CD4-positive, alpha-beta T cell treated with Interleukin-10 for 1 hour (primary cell): ENCODE measurements at regions not wholly inside any gene's neighbourhood (a gene's known extent, or its start where the extent isn't known, plus 50 kb on each side); places are given as distances from the start of the nearest gene placed in this dataset.
"Not testable (repeated sequence)": the region's sequence is repeated elsewhere in the genome, so short reads cannot be mapped to it uniquely, and the experiment has no call there.

Source experiments
- DNase-seq: peaks from one replicate; pipeline ENCODE4 v3.0.0-alpha.2; 2020

DNA sequence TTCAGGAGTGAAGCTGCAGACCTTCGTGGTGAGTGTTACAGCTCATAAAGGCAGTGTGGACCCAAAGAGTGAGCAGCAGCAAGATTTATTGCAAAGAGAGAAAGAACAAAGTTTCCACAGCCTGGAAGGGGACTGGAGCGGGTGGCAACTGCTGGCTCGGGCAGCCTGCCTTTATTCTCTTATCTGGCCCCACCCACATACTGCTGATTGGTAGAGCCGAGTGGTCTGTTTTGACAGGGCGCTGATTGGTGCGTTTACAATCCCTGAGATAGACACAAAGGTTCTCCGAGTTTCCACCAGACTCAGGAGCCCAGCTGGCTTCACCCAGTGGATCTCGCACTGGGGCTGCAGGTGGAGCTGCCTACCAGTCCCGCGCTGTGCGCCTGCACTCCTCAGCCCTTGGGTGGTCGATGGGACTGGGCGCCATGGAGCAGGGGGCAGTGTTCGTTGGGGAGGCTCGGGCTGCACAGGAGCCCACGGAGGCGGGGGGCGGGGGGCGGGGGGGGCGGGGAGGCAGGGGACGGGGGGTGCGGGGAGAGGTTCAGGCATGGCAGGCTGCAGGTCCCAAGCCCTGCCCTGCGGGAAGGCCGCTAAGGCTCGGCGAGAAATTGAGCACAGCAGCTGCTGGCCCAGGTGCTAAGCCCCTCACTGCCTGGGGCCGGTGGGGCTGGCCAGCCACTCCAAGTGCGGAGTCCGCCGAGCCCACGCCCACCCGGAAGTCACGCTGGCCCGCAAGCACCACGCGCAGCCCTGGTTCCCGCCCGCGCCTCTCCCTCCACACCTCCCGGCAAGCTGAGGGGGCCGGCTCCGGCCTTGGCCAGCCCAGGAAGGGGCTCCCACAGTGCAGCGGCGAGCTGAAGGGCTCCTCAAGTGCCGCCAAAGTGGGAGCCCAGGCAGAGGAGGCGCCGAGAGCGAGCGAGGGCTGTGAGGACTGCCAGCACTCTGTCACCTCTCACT lies 59.9 kb upstream of the EN2 start:
- DNase-seq = not testable (repeated sequence)

DNA sequence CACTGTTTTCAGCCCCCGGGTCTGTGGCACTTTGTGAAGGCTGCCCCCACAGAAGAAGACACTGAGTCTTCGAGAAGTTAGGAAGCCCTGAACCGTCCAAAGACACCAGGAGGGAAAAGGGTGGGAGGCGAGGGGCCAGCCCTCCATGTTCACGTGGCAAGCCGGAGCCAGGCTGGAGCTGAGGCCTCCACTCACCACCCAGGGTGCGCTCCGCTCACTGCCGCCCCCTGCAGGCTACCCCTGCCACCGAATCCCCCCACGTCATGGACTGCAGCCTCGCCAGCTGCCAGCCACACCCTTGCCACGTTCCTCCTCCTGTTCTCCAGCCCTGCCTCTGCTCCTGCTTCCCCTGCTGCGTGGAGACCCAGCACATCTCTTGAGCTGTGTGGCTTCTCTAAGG lies 59.0 kb upstream of the EN2 start:
- no peak for DNase-seq

- DNase-seq = no peak
Observed at GRCh38 chr7:155399577-155399976, 58.4 kb upstream of the EN2 start.

DNA sequence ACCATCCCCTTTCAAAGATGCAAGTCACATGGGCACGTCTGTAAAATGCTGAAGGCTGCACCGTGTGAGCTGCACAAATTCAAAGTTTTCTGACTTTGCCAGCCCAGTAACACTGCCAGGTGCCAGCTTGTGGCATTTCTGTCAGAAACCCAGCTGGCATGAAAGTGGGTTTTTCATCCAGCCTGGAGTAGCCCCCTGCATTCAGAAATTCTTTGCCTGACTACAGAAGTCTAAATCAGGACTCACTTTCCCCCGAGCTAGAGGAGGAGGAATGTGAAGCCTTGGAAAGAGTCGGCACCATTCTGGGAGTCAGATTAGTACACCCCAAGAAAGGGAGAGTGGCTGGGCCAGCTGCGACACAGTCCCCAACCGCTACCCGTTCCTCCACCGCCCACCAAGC lies 56.7 kb upstream of the EN2 start:
- DNase-seq = no peak

GRCh38 chr7:155401884-155402283 lies 56.0 kb upstream of the EN2 start:
- DNase-seq = no peak

GRCh38 chr7:155402941-155403340 lies 55.0 kb upstream of the EN2 start:
- no peak for DNase-seq

- DNase-seq = no peak
Observed at GRCh38 chr7:155404976-155405375, 53.0 kb upstream of the EN2 start.

DNA sequence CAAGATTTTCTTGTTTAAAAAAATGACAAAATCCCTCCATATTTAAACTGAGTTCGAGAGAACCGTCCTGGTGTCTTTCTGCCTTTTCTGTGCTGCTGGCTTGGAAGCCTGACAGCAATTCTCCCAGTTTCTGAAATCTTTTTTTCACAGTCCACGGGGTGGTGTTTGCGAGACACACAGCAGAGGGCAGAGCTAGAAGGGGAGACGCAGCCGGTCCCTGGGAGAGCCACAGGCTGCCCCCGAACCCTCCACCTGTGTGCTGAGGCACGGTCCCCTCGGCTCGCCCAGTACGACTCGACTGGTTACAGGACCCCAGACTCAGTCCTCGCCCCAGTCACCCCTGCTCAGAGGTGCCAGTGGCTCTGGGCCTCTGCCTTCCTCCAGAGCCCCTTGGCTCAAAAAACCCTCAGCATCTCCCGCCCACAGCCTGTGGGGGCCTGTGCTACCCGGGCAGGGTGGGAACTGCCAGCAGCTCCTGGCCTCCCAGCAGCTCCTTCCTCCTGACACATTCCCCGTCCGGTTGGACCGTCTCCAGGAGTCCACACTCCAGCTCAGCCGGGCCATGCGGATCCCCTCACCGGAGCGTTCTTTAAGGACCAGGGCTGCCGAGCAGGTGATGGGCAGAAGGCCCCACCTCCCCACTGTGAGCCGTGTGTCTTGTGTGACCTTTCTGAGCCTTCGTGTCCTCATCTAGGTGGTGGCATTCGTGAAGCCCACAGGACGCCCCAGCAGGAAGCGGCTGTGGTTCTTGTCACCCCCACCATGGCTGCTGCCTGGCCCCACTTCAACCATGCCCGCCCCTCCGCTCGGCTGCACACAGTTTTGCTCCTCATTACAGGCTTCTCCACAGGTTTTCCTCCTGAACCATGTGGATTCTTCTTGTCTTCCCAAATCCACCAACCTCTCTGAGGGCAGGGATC lies 52.3 kb upstream of the EN2 start:
- no peak for DNase-seq

DNA sequence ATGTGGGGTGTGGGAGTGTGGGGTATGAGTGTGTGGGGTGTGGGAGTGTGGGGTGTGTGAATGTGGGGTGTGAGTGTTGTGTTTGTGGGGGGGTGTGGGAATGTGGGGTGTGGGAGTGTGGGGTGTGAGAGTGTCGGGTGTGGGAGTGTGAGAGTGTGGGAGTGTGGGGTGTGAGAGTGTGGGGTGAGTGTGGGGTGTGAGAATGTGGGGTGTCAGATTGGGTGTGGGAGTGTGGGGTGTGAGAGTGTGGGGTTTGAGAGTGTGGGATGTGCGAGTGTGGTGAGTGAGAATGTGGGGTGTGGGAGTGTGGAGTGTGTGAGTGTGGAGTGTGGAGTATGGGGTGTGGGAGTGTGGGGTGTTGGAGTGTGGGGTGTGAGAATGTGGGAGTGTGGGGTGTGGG lies 50.1 kb upstream of the EN2 start:
- no peak for DNase-seq
